CD8-positive, alpha-beta memory T cell (primary cell): ENCODE measurements at regions not wholly inside any gene's neighbourhood (a gene's known extent, or its start where the extent isn't known, plus 50 kb on each side); places are given as distances from the start of the nearest gene placed in this dataset.

Experiments
- CTCF ChIA-PET: fragments of 350-600 bp; sonication (Branson Sonifier 250); formaldehyde crosslinking; loops from one replicate; lab custom pipeline; 2021; ENCODE audit warnings: antibody characterized with exemption; lab: Charles Lee
- POLR2A ChIA-PET: fragments of 350-600 bp; sonication (Branson Sonifier 250); formaldehyde crosslinking; loops from one replicate; lab custom pipeline; 2021; ENCODE audit warnings: antibody characterized with exemption; lab: Charles Lee
- DNase-seq, 5 donors: peaks; one replicate each; pipeline versions ENCODE4 v3.0.0 to v3.0.0-alpha.2; 2020 to 2022; ENCODE audit warnings: mixed read lengths in 1 of 5
- H3K27ac ChIP-seq: one replicate; pipeline ENCODE4 v1.7.0; 2013; ENCODE audit warnings: low read depth, mild to moderate bottlenecking, low read length, moderate library complexity
- H3K27me3 ChIP-seq: 2 replicates; pipeline ENCODE4 v1.7.0; 2013; ENCODE audit warnings: low read length, mild to moderate bottlenecking; ENCODE audit not compliant: insufficient read depth, poor library complexity, severe bottlenecking
- H3K36me3 ChIP-seq: 2 replicates; pipeline ENCODE4 v1.7.0; 2013; ENCODE audit warnings: mild to moderate bottlenecking, low read length, moderate library complexity; ENCODE audit not compliant: insufficient read depth
- H3K4me1 ChIP-seq: 2 replicates; pipeline ENCODE4 v1.7.0; 2013; ENCODE audit warnings: mild to moderate bottlenecking, low read length, moderate library complexity; ENCODE audit not compliant: insufficient read depth
- H3K4me3 ChIP-seq: 2 replicates; pipeline ENCODE4 v1.7.0; 2013; ENCODE audit warnings: mild to moderate bottlenecking, low read length
- H3K9me3 ChIP-seq: 2 replicates; pipeline ENCODE4 v1.7.0; 2013; ENCODE audit warnings: mild to moderate bottlenecking, low read length
- H3K27ac Mint-ChIP-seq, 8 donors: one replicate each; pipeline ENCODE4 v1.8.0; 2020 to 2021; ENCODE audit warnings: mixed read lengths in 8 of 8, mild to moderate bottlenecking in 6 of 8, inconsistent platforms in 3 of 8, moderate library complexity in 3 of 8
- H3K27me3 Mint-ChIP-seq, 2 donors: one replicate each; pipeline ENCODE4 v1.8.0; 2020 to 2021; ENCODE audit warnings: mixed read lengths in 2 of 2, mild to moderate bottlenecking in 1 of 2, moderate library complexity in 1 of 2
- H3K36me3 Mint-ChIP-seq, 3 donors: one replicate each; pipeline ENCODE4 v1.8.0; 2020 to 2021; ENCODE audit warnings: mixed read lengths in 3 of 3, inconsistent platforms in 1 of 3, mild to moderate bottlenecking in 1 of 3
- H3K4me1 Mint-ChIP-seq, 3 donors: one replicate each; pipeline ENCODE4 v1.8.0; 2020 to 2021; ENCODE audit warnings: mixed read lengths in 3 of 3, inconsistent platforms in 1 of 3, mild to moderate bottlenecking in 1 of 3
- H3K4me3 Mint-ChIP-seq, 7 donors: one replicate each; pipeline ENCODE4 v1.8.0; 2020 to 2021; ENCODE audit warnings: mixed read lengths in 7 of 7, mild to moderate bottlenecking in 6 of 7, moderate library complexity in 4 of 7, inconsistent platforms in 2 of 7
- H3K9me3 Mint-ChIP-seq, 5 donors: one replicate each; pipeline ENCODE4 v1.8.0; 2020 to 2022; ENCODE audit warnings: mixed read lengths in 5 of 5, mild to moderate bottlenecking in 3 of 5, moderate library complexity in 2 of 5, inconsistent platforms in 1 of 5

GRCh38 chr3:89795506-89795905, 688.1 kb downstream of the EPHA3 start:
- H3K36me3 Mint-ChIP-seq: no peaks in the 10 kb centered on the region
- H3K4me3 Mint-ChIP-seq: no peak overlapping the region
- Histone ChIP-seq H3K9me3 (no peaks in the 10 kb centered on the region), H3K4me1 (no peaks in the 10 kb centered on the region), H3K36me3 (no peaks in the 10 kb centered on the region), H3K27me3 (no peaks in the 10 kb centered on the region), H3K4me3 (no peak overlapping the region), H3K27ac (no peak overlapping the region)
- POLR2A ChIA-PET: no interaction called here
- CTCF ChIA-PET: no interaction called here
- H3K27me3 Mint-ChIP-seq: no peaks in the 10 kb centered on the region
- H3K4me1 Mint-ChIP-seq: no peaks in the 10 kb centered on the region
- no peak overlapping the region for H3K27ac Mint-ChIP-seq
- DNase-seq: no peak
- peaks cover 7 to 29% (median 18%) of the 10 kb centered on the region in 5 donors for H3K9me3 Mint-ChIP-seq

GRCh38 chr3:89802881-89803280, 695.5 kb downstream of the EPHA3 start:
- Mint-ChIP-seq H3K27ac (no peak overlapping the region), H3K36me3 (no peaks in the 10 kb centered on the region), H3K4me1 (no peaks in the 10 kb centered on the region), H3K9me3 (peaks cover 2 to 21% (median 10%) of the 10 kb centered on the region in 5 donors), H3K4me3 (no peak overlapping the region), H3K27me3 (no peaks in the 10 kb centered on the region)
- H3K27me3 ChIP-seq: no peaks in the 10 kb centered on the region
- no peak overlapping the region for H3K27ac ChIP-seq
- no peak overlapping the region for H3K4me3 ChIP-seq
- no peaks in the 10 kb centered on the region for H3K36me3 ChIP-seq
- no peaks in the 10 kb centered on the region for H3K4me1 ChIP-seq
- POLR2A ChIA-PET: no interaction called here
- CTCF ChIA-PET: no interaction called here
- no peak for DNase-seq
- no peaks in the 10 kb centered on the region for H3K9me3 ChIP-seq

GRCh38 chr3:89803711-89804110, 696.3 kb downstream of the EPHA3 start:
- no peaks in the 10 kb centered on the region for H3K36me3 ChIP-seq
- CTCF ChIA-PET: no interaction called here
- DNase-seq: no peak

GRCh38 chr3:89806166-89806565, 698.7 kb downstream of the EPHA3 start:
- DNase-seq: no peak
- Mint-ChIP-seq H3K9me3 (peaks cover 5 to 25% (median 11%) of the 10 kb centered on the region in 5 donors), H3K4me3 (no peak overlapping the region), H3K27me3 (no peaks in the 10 kb centered on the region), H3K4me1 (no peaks in the 10 kb centered on the region), H3K27ac (no peak overlapping the region), H3K36me3 (no peaks in the 10 kb centered on the region)
- H3K27me3 ChIP-seq: no peaks in the 10 kb centered on the region
- H3K27ac ChIP-seq: no peak overlapping the region
- H3K4me1 ChIP-seq: no peaks in the 10 kb centered on the region
- CTCF ChIA-PET: no interaction called here
- no peaks in the 10 kb centered on the region for H3K9me3 ChIP-seq
- H3K36me3 ChIP-seq: no peaks in the 10 kb centered on the region
- no peak overlapping the region for H3K4me3 ChIP-seq
- POLR2A ChIA-PET: no interaction called here

More at GRCh38 chr3:89803711-89804110, 696.3 kb downstream of the EPHA3 start:
- POLR2A ChIA-PET: no interaction called here
- Mint-ChIP-seq H3K27me3 (no peaks in the 10 kb centered on the region), H3K4me3 (no peak overlapping the region), H3K27ac (no peak overlapping the region), H3K36me3 (no peaks in the 10 kb centered on the region), H3K4me1 (no peaks in the 10 kb centered on the region), H3K9me3 (peaks cover 3 to 21% (median 10%) of the 10 kb centered on the region in 5 donors)
- Histone ChIP-seq H3K4me3 (no peak overlapping the region), H3K4me1 (no peaks in the 10 kb centered on the region), H3K27ac (no peak overlapping the region), H3K9me3 (no peaks in the 10 kb centered on the region), H3K27me3 (no peaks in the 10 kb centered on the region)

- H3K36me3 ChIP-seq: no peaks in the 10 kb centered on the region
- no peaks in the 10 kb centered on the region for H3K36me3 Mint-ChIP-seq
- no peak overlapping the region for H3K27ac ChIP-seq
- no peak overlapping the region for H3K27ac Mint-ChIP-seq
- no peaks in the 10 kb centered on the region for H3K4me1 ChIP-seq
- CTCF ChIA-PET: no interaction called here
- no peak for DNase-seq
- peaks cover 7 to 22% (median 20%) of the 10 kb centered on the region in 5 donors for H3K9me3 Mint-ChIP-seq
- no peaks in the 10 kb centered on the region for H3K27me3 Mint-ChIP-seq
- no peak overlapping the region for H3K4me3 ChIP-seq
- H3K27me3 ChIP-seq: no peaks in the 10 kb centered on the region
- H3K4me1 Mint-ChIP-seq: no peaks in the 10 kb centered on the region
- H3K4me3 Mint-ChIP-seq: no peak overlapping the region
- POLR2A ChIA-PET: no interaction called here
- no peaks in the 10 kb centered on the region for H3K9me3 ChIP-seq
These were observed 701.3 kb downstream of the EPHA3 start for GRCh38 chr3:89808680-89809197.

- POLR2A ChIA-PET: no interaction called here
- Histone ChIP-seq H3K4me1 (no peaks in the 10 kb centered on the region), H3K9me3 (no peaks in the 10 kb centered on the region), H3K4me3 (no peak overlapping the region), H3K27ac (no peak overlapping the region), H3K36me3 (no peaks in the 10 kb centered on the region), H3K27me3 (no peaks in the 10 kb centered on the region)
- Mint-ChIP-seq H3K9me3 (peaks cover 18 to 42% (median 23%) of the 10 kb centered on the region in 5 donors), H3K36me3 (no peaks in the 10 kb centered on the region), H3K27me3 (no peaks in the 10 kb centered on the region), H3K27ac (no peak overlapping the region), H3K4me3 (no peak overlapping the region), H3K4me1 (no peaks in the 10 kb centered on the region)
- CTCF ChIA-PET: no interaction called here
- DNase-seq: no peak
These were observed 706.1 kb downstream of the EPHA3 start for GRCh38 chr3:89813500-89813899.

GRCh38 chr3:89841041-89841440, 733.6 kb downstream of the EPHA3 start:
- no peak overlapping the region for H3K27ac Mint-ChIP-seq
- H3K36me3 ChIP-seq: no peaks in the 10 kb centered on the region
- H3K4me3 Mint-ChIP-seq: no peak overlapping the region
- H3K4me3 ChIP-seq: no peak overlapping the region
- H3K27ac ChIP-seq: no peak overlapping the region
- H3K4me1 ChIP-seq: no peaks in the 10 kb centered on the region
- peaks cover 0 to 35% (median 4%) of the 10 kb centered on the region in 5 donors for H3K9me3 Mint-ChIP-seq
- no peak for DNase-seq
- CTCF ChIA-PET: no interaction called here
- no peaks in the 10 kb centered on the region for H3K27me3 Mint-ChIP-seq
- POLR2A ChIA-PET: no interaction called here
- H3K9me3 ChIP-seq: no peaks in the 10 kb centered on the region
- H3K4me1 Mint-ChIP-seq: no peaks in the 10 kb centered on the region
- no peaks in the 10 kb centered on the region for H3K27me3 ChIP-seq
- no peaks in the 10 kb centered on the region for H3K36me3 Mint-ChIP-seq

GRCh38 chr3:89845053-89845452, 737.6 kb downstream of the EPHA3 start:
- Histone ChIP-seq H3K36me3 (no peaks in the 10 kb centered on the region), H3K4me3 (no peak overlapping the region), H3K27ac (no peak overlapping the region), H3K4me1 (no peaks in the 10 kb centered on the region), H3K27me3 (no peaks in the 10 kb centered on the region), H3K9me3 (no peaks in the 10 kb centered on the region)
- DNase-seq: no peak
- ChIA-PET POLR2A (no interaction called here), CTCF (no interaction called here)
- Mint-ChIP-seq H3K4me3 (no peak overlapping the region), H3K4me1 (no peaks in the 10 kb centered on the region), H3K27ac (no peak overlapping the region), H3K27me3 (no peaks in the 10 kb centered on the region), H3K36me3 (no peaks in the 10 kb centered on the region), H3K9me3 (peaks cover 2 to 33% (median 8%) of the 10 kb centered on the region in 5 donors)

GRCh38 chr3:89847955-89848354, 740.5 kb downstream of the EPHA3 start:
- H3K27ac Mint-ChIP-seq: no peak overlapping the region
- no peaks in the 10 kb centered on the region for H3K4me1 Mint-ChIP-seq
- no peaks in the 10 kb centered on the region for H3K27me3 Mint-ChIP-seq
- POLR2A ChIA-PET: no interaction called here
- CTCF ChIA-PET: no interaction called here
- peaks cover 7 to 27% (median 10%) of the 10 kb centered on the region in 5 donors for H3K9me3 Mint-ChIP-seq
- Histone ChIP-seq H3K4me1 (no peaks in the 10 kb centered on the region), H3K27ac (no peak overlapping the region), H3K4me3 (no peak overlapping the region), H3K36me3 (no peaks in the 10 kb centered on the region), H3K27me3 (no peaks in the 10 kb centered on the region), H3K9me3 (no peaks in the 10 kb centered on the region)
- H3K36me3 Mint-ChIP-seq: no peaks in the 10 kb centered on the region
- no peak overlapping the region for H3K4me3 Mint-ChIP-seq
- DNase-seq: no peak
